ENCODE measurements at regions not wholly inside any gene's neighbourhood (a gene's known extent, or its start where the extent isn't known, plus 50 kb on each side); places are given as distances from the start of the nearest gene placed in this dataset.

GRCh38 chr15:91710080-91710698 lies 143.3 kb upstream of the SLCO3A1 start:
- H3K27me3 Mint-ChIP-seq (ENCODE audit: insufficient read depth, low read depth, poor library complexity) = no peaks in the 10 kb centered on the region
- H3K9me3 Mint-ChIP-seq = no peaks in the 10 kb centered on the region
- no peak overlapping the region; the same call in 1 of the 2 replicates for H2AFZ ChIP-seq
- no peaks in the 10 kb centered on the region for H3K27me3 ChIP-seq (ENCODE audit: insufficient read depth)
- no peaks in the 10 kb centered on the region for H3K36me3 Mint-ChIP-seq (ENCODE audit: low read depth)
- no peak overlapping the region for H3K4me3 ChIP-seq
- no peaks in the 10 kb centered on the region for H3K9me2 ChIP-seq (ENCODE audit: insufficient read depth)
- no peak overlapping the region for H3K4me2 ChIP-seq
- TF ChIP-seq ETS1 (IDR thresholded peaks at IDR 0.05) = no peak
- no peak for TF ChIP-seq ZNF331 (CRISPR knock-in tag; IDR thresholded peaks at IDR 0.05; ENCODE audit: low read depth)
- no peak for TF ChIP-seq POLR2AphosphoS5 (IDR thresholded peaks at IDR 0.05; ENCODE audit: low read depth)
- no peak for TF ChIP-seq ZNF462 (CRISPR knock-in tag; IDR thresholded peaks at IDR 0.05)
- no peak for TF ChIP-seq JUNB (IDR thresholded peaks at IDR 0.05; ENCODE audit: unreplicated experiment)
- TF ChIP-seq EZH2 (IDR thresholded peaks at IDR 0.05; ENCODE audit: low read depth, unreplicated experiment) = no peak
- no peak for TF ChIP-seq REST (IDR thresholded peaks at IDR 0.05; ENCODE audit: unreplicated experiment)
- TF ChIP-seq ZNF114 (CRISPR knock-in tag; IDR thresholded peaks at IDR 0.05) = no peak
- TF ChIP-seq NANOG (IDR thresholded peaks at IDR 0.05; ENCODE audit: borderline replicate concordance) = no peak
- TF ChIP-seq CREB1 (CRISPR knock-in tag; IDR thresholded peaks at IDR 0.05; ENCODE audit: low read depth) = no peak
- H4K20me1 ChIP-seq (replicated peaks; ENCODE audit: insufficient read depth) = no peaks in the 10 kb centered on the region
- H3K79me2 ChIP-seq (replicated peaks; ENCODE audit: insufficient read depth) = no peaks in the 10 kb centered on the region
- no peaks in the 10 kb centered on the region for H3F3A ChIP-seq (replicated peaks; ENCODE audit: low read depth)
- ATAC-seq (no peak), DNase-seq (ENCODE audit: low spot score) (no peak)
- no peaks in the 10 kb centered on the region for H3K4me1 ChIP-seq (ENCODE audit: insufficient read depth)
- H3K27ac Mint-ChIP-seq = no peak overlapping the region
- H3K4me3 Mint-ChIP-seq = no peak overlapping the region
- H3K4me1 Mint-ChIP-seq = no peaks in the 10 kb centered on the region; the same call in none of the 3 replicates
- H3K27ac ChIP-seq (ENCODE audit: low read depth) = no peak overlapping the region
- no peaks in the 10 kb centered on the region for H3K36me3 ChIP-seq (ENCODE audit: insufficient read depth)
